22Rv1 (cell line): ENCODE measurements at regions not wholly inside any gene's neighbourhood (a gene's known extent, or its start where the extent isn't known, plus 50 kb on each side); places are given as distances from the start of the nearest gene placed in this dataset.

ENCODE experiments used
- ZFX ChIP-seq: fragments of 450-650 bp; IDR thresholded peaks from 2 replicates; pipeline ENCODE4 v1.6.1; 2017; ENCODE audit warnings: antibody characterized with exemption, borderline replicate concordance
- TF ChIP-seq, protein P1 (sequence below): fragments of 450-650 bp; IDR thresholded peaks from 2 replicates; pipeline ENCODE4 v1.5.1; 2017; ENCODE audit warnings: mild to moderate bottlenecking

DNA sequence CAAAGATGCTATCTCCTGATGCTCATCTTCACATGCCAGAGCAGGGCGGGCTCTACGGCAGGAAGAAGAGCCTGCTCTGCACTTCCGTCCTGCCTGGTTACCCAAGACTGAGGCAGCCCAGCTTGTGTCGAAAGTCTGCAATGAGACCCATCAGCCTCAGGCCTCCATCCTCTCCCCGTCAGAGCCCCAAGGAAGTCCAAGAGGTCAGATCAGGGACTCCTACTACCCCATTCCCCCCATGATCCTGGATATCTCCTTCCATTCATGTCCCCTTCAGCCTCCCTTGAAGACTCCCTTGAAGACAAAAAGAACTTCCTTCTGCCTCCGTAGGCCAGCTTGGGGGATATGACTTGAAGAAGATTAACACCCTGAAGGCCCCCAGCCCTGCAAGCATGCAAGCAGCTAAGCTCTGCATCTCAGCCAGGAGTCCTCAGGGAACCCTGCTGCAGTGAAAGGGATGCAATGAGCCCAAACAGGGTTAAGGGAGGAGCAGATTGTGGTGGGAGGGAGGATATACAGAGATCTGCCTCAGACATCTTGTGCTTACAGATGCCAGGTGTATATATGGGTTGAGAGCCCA, 85.6 kb downstream of the TRIM29 start:
- TF ChIP-seq, protein P1, sequence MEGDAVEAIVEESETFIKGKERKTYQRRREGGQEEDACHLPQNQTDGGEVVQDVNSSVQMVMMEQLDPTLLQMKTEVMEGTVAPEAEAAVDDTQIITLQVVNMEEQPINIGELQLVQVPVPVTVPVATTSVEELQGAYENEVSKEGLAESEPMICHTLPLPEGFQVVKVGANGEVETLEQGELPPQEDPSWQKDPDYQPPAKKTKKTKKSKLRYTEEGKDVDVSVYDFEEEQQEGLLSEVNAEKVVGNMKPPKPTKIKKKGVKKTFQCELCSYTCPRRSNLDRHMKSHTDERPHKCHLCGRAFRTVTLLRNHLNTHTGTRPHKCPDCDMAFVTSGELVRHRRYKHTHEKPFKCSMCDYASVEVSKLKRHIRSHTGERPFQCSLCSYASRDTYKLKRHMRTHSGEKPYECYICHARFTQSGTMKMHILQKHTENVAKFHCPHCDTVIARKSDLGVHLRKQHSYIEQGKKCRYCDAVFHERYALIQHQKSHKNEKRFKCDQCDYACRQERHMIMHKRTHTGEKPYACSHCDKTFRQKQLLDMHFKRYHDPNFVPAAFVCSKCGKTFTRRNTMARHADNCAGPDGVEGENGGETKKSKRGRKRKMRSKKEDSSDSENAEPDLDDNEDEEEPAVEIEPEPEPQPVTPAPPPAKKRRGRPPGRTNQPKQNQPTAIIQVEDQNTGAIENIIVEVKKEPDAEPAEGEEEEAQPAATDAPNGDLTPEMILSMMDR, result no peak
- TF ChIP-seq ZFX, result no peak
